ENCODE measurements at regions not wholly inside any gene's neighbourhood (a gene's known extent, or its start where the extent isn't known, plus 50 kb on each side); places are given as distances from the start of the nearest gene placed in this dataset.

DNA sequence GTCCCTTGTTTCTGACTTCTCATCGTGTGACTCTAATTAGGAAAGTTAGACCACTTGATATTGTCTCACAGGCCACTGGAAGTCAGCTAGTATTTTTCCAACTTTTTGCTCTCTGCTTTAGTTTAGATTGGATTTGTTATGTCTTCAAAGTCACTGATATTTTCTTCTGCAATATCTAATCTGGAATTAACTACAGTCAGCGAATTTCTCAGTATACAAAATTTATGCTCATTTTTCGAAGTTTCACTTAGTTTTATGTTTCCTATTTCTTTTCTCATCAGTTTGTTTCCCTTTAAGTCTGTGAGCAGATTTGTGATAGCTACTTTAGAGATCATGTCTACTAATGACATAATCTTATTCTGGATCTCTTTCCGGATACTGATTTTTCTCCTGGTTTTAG, 1027.2 kb upstream of the CNTN5 start:
- TF ChIP-seq, protein P1, sequence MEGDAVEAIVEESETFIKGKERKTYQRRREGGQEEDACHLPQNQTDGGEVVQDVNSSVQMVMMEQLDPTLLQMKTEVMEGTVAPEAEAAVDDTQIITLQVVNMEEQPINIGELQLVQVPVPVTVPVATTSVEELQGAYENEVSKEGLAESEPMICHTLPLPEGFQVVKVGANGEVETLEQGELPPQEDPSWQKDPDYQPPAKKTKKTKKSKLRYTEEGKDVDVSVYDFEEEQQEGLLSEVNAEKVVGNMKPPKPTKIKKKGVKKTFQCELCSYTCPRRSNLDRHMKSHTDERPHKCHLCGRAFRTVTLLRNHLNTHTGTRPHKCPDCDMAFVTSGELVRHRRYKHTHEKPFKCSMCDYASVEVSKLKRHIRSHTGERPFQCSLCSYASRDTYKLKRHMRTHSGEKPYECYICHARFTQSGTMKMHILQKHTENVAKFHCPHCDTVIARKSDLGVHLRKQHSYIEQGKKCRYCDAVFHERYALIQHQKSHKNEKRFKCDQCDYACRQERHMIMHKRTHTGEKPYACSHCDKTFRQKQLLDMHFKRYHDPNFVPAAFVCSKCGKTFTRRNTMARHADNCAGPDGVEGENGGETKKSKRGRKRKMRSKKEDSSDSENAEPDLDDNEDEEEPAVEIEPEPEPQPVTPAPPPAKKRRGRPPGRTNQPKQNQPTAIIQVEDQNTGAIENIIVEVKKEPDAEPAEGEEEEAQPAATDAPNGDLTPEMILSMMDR (IDR thresholded peaks at IDR 0.05; ENCODE audit: low read depth, low read length), result no peak
- TF ChIP-seq EZH2phosphoT487 (IDR thresholded peaks at IDR 0.05; ENCODE audit: low read depth), result no peak

Measured in OCI-LY3 (cell line).